HG02970 (cell line): ENCODE measurements at regions not wholly inside any gene's neighbourhood (a gene's known extent, or its start where the extent isn't known, plus 50 kb on each side); places are given as distances from the start of the nearest gene placed in this dataset.

Experiments
- ATAC-seq: cut with Tn5 transposase; IDR thresholded peaks from one replicate; pipeline ENCODE4 v1.9.1; 2021; ENCODE audit warnings: mild to moderate bottlenecking, moderate library complexity, moderate number of reproducible peaks; ENCODE audit not compliant: unreplicated experiment, low FRiP score

GRCh38 chr2:3005859-3006501, 371.6 kb downstream of the EIPR1 start:
- no peak for ATAC-seq

GRCh38 chr2:3001615-3002560, 375.7 kb downstream of the EIPR1 start:
- no peak for ATAC-seq

DNA sequence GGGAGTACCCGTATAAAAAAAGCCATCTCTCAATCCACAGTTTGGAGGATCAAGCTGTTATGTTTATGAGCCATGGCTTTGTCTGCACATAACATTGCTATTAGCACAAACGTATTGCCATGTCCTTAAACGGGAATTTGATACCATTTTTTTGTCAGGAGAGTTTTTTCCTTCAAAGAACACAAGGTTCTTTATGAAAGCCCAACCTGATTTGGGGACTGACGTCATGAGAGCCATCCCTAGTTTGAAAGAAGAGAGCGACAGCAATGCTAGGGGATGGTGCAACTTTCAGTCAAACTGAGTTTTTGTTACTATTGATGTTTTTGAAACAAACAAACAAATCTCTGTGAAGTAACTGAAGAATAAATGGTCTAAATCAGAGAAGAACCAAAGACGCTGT, 376.6 kb downstream of the EIPR1 start:
- ATAC-seq, result no peak

- no peak for ATAC-seq
These were observed 377.5 kb downstream of the EIPR1 start for GRCh38 chr2:3000125-3000524.

- ATAC-seq, result no peak
These were observed 378.6 kb downstream of the EIPR1 start for GRCh38 chr2:2998971-2999370.

GRCh38 chr2:2993172-2993692, 384.4 kb downstream of the EIPR1 start:
- ATAC-seq, result no peak

DNA sequence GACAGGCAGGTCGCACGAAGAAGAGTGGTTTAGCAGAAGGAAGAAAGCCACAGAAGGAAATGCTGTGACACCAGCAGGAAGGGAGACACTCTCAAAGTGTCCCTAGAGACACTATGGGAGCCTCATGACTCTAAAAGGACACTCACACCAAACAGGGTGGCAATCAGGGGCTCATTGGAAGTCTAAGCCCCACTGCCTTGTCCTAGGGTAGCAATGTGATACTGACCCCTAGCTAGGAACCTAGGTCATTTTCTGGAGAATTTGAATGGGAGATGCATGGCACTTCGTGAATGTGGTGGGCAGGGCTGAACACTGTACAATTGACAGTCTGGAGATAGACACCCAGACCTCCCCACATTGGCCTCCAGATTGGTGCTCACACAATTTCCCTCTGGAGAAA, 385.0 kb downstream of the EIPR1 start:
- no peak for ATAC-seq

- no peak for ATAC-seq
These were observed 392.6 kb downstream of the EIPR1 start for GRCh38 chr2:2985020-2985419.

GRCh38 chr2:2981000-2981399, 396.6 kb downstream of the EIPR1 start:
- no peak for ATAC-seq

- ATAC-seq, result no peak
These were observed 402.6 kb downstream of the EIPR1 start for GRCh38 chr2:2974982-2975381.

GRCh38 chr2:2960441-2961133, 417.0 kb downstream of the EIPR1 start:
- ATAC-seq, result no peak

DNA sequence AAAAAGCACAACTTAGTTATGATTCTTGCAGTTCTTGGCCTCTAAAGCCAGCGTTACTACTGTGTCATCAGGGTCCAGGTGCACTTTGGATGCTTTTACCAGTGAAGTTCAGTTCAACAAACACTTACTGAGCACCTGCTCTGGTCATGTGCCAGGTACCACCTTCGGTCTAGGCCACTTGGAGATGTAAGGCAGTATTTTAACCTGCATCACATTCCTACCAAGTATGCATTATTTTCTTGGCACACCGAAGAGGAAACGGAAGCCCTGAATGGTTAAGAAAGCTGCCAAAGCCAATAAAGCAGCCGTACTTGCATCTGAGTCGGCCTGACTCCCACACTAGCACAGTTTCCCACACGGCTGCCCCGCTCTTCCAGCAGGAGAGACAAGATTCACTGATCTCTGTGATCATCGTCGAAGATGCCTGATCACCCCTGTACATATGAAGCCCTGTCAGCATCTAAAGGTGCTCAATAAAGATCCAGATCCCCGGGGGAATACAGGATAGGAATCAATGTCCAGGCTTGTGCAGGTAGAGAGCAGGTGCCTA, 427.1 kb downstream of the EIPR1 start:
- ATAC-seq, result no peak

- ATAC-seq, result no peak
These were observed 430.2 kb downstream of the EIPR1 start for GRCh38 chr2:2947406-2947805.

DNA sequence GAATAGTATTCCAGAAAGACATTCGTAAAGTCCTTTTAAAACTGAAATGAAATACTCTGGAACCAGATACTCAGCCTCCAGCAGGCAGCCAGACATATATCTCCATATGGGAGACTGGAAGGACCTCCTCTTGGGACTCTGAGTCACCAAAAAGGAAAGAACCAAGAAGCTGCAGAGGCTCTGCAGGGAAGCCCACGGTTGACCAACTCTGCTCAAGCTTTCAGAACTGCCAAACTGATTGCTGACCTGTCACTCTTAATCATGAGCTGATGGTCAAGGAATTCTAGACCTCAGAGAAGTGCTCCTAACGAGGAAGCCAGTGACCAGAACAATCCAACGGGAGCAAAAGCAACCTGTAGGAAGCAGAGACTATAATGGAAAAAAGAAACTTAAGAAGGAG, 434.7 kb downstream of the EIPR1 start:
- no peak for ATAC-seq

- ATAC-seq, result no peak
These were observed 435.4 kb downstream of the EIPR1 start for GRCh38 chr2:2942225-2942624.

GRCh38 chr2:2941205-2941604, 436.4 kb downstream of the EIPR1 start:
- no peak for ATAC-seq

DNA sequence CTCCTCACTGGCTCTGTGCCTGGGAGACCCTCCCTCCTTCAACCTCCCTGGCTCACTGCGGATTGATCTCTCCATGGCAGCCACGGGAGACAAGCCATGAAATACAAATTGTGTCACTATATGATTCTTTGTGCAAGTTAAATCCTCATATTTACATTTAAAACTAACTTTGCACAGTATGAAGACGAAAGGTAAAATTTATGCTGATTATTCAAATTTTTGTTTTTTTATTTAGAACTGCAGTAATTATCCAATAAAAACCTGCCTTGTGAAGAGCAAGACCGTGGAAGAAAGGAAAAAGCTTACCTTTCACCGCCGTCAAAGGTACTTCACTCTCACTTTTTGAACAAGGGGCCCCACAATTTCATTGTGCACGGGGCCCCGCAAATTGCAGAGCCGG, 436.9 kb downstream of the EIPR1 start:
- no peak for ATAC-seq

DNA sequence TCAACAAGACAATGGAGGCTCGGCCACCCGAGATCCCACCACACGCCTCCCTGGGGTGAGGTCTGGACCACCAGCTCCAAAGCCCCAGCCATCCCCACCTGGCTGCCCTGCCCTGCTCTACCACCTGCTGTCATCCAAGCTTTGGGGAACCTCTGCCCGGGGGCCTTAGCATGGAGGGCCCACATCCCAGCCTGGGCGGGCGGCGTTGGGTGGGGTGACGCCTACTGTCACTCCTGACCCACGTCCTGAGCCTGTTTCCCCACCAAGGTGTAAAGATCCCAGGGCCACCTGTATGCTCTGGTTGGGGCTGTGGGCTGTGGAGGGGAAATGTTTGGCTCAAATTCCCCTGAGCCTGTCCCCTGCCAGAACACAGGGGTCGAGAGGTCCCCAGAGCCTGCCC, 437.6 kb downstream of the EIPR1 start:
- ATAC-seq, result no peak

DNA sequence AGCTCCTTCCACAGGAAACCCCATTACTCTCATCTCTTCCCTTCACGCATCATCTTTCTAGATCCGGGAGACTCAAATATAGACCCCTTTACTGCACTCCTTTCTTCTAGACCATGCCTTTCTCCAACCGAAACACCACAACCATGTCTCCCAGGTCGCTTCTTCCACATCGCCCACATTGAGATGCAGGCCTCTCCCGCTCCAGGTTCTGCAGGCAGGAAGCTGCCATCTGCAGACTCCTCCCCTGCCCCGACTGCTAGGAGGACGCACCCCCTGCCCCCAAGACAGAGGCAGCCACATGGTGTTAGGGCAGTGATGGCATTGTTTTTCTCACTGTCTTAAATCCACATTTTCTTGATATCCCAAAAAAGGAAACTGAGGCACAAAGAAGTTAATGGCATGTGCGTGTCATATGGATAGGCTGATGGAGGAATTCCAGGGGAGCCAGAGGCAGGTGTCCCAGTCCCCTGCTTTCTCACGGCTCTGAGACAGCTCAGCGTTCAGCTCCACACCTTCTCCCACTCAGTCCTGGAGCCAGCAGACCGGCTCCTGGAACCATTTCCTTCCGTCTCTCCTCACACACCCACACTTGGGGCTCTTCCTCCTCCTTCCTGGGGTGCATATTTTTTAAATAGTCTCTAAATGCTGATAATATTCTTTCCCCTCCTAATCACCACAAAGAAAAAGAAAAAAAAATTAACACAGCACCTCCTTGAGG, 438.4 kb downstream of the EIPR1 start:
- ATAC-seq, result no peak

GRCh38 chr2:2938481-2938880, 439.1 kb downstream of the EIPR1 start:
- no peak for ATAC-seq
